Mononuclear cell (primary cell): ENCODE measurements at regions not wholly inside any gene's neighbourhood (a gene's known extent, or its start where the extent isn't known, plus 50 kb on each side); places are given as distances from the start of the nearest gene placed in this dataset.
"Not testable (repeated sequence)": the region's sequence is repeated elsewhere in the genome, so short reads cannot be mapped to it uniquely, and the experiment has no call there.

Source experiments
- H3K27me3 ChIP-seq: 2 replicates; pipeline ENCODE4 v1.6.0; 2011; ENCODE audit warnings: low read length, control low read depth; ENCODE audit not compliant: insufficient read depth
- H3K4me1 ChIP-seq: 2 replicates; pipeline ENCODE4 v1.5.1; 2011; ENCODE audit warnings: mild to moderate bottlenecking, low read length, control low read depth; ENCODE audit not compliant: insufficient read depth
- H3K4me3 ChIP-seq: 2 replicates; pipeline ENCODE4 v1.5.1; 2011; ENCODE audit warnings: mild to moderate bottlenecking, low read length, moderate library complexity
- H3K9me3 ChIP-seq: 2 replicates; pipeline ENCODE4 v1.5.1; 2011; ENCODE audit warnings: low read depth, mild to moderate bottlenecking, control low read depth, low read length

DNA sequence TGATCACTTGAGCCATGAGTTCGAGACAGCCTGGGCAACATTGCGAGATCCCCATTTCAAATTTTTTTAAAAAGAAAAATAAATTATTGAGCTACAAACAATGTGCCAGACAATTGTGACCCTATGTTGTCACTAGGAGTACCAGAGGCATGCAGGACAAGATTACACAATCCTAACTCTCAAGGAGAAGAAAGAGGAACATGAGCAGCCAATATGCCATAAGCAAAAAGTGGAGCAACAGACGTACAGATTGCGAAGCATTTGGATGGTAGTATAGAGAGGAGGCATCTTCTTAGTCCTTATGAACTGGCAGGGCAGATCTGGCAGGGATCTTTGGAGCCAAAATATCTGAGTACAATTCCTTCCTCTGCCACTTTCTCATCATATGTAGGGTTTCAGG is 156.4 kb downstream of the OR2B2 start:
- peaks cover 37% of the 10 kb centered on the region for H3K4me1 ChIP-seq
- no peaks in the 10 kb centered on the region for H3K9me3 ChIP-seq
- H3K4me3 ChIP-seq = no peak overlapping the region
- no peaks in the 10 kb centered on the region for H3K27me3 ChIP-seq

- no peaks in the 10 kb centered on the region for H3K27me3 ChIP-seq
- no peaks in the 10 kb centered on the region for H3K9me3 ChIP-seq
- H3K4me3 ChIP-seq = no peak overlapping the region
- H3K4me1 ChIP-seq = peaks cover 36% of the 10 kb centered on the region
These were observed 157.8 kb downstream of the OR2B2 start for GRCh38 chr6:27754408-27754782.

DNA sequence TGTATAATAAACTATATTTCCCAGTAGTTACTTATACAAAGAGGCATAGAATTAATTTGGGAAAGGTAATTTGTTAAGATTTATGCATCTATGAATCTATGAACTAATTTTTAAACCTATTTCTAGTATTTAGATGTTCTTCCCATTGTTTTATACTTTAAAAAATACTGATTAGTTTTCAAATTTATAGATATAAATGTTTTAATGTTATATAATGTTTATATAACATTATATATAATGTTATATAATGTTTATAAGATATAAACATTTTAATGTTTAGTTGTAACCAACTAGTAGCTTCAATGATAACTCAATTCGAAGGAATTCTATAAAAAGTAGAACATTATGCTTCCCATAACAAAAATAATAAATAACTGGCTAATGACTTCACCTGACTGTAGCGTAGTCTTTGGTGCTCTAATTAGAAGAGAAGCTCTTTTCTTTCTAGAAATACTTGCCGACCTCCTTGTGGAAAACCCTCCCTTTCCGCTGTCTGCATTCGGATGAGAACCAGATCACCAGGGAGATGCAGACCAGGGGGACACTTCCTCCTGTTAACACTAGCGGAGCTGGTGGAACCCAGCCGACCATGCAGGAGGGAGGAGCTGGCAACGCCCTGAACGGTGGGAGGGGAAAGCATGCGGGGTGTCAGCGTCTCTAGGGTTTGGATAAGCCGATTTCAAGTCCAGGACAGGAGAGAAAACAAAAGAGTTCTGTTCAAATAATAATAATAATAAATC is 158.4 kb downstream of the OR2B2 start:
- no peaks in the 10 kb centered on the region for H3K27me3 ChIP-seq

GRCh38 chr6:27752038-27752885 is 159.9 kb downstream of the OR2B2 start:
- H3K4me1 ChIP-seq = peaks cover 28% of the 10 kb centered on the region
- H3K9me3 ChIP-seq = no peaks in the 10 kb centered on the region
- H3K4me3 ChIP-seq = peak overlapping the region; percentile 83
- H3K27me3 ChIP-seq = no peaks in the 10 kb centered on the region

More for the DNA sequence above, 158.4 kb downstream of the OR2B2 start:
- peak overlapping the region; percentile 32 for H3K4me3 ChIP-seq
- peaks cover 36% of the 10 kb centered on the region for H3K4me1 ChIP-seq
- H3K9me3 ChIP-seq = no peaks in the 10 kb centered on the region

- no peaks in the 10 kb centered on the region for H3K4me1 ChIP-seq
- peaks cover 26% of the 10 kb centered on the region for H3K27me3 ChIP-seq
- no peak overlapping the region for H3K4me3 ChIP-seq
- no peaks in the 10 kb centered on the region for H3K9me3 ChIP-seq
These were observed 163.5 kb downstream of the OR2B2 start for GRCh38 chr6:27748661-27749060.

- H3K4me1 ChIP-seq = no peaks in the 10 kb centered on the region
- no peak overlapping the region for H3K4me3 ChIP-seq
- peaks cover 35% of the 10 kb centered on the region for H3K27me3 ChIP-seq
- H3K9me3 ChIP-seq = no peaks in the 10 kb centered on the region
These were observed 164.6 kb downstream of the OR2B2 start for GRCh38 chr6:27747637-27748036.

DNA sequence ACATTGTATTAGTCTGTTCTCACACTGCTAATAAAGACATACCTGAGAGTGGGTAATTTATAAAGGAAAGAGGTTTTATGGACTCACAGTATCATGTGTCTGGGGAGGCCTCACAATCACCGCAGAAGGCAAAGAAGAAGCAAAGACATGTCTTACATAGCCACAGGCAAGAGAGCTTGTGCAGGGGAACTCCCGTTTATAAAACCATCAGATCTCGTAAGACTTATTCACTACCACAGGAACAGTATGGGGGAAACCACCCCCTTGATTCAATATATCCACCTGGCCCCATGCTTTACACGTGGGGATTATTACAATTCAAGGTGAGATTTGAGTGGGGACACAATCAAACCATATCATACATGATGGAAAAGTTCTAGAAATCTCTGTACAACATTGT is 165.3 kb downstream of the OR2B2 start:
- peaks cover 39% of the 10 kb centered on the region for H3K27me3 ChIP-seq
- not testable (repeated sequence) for H3K4me3 ChIP-seq, H3K4me1 ChIP-seq, H3K9me3 ChIP-seq

GRCh38 chr6:27743787-27744186 is 168.4 kb downstream of the OR2B2 start:
- Histone ChIP-seq H3K27me3 (peaks cover 39% of the 10 kb centered on the region), H3K4me3 (no peak overlapping the region), H3K4me1 (no peaks in the 10 kb centered on the region), H3K9me3 (no peaks in the 10 kb centered on the region)

DNA sequence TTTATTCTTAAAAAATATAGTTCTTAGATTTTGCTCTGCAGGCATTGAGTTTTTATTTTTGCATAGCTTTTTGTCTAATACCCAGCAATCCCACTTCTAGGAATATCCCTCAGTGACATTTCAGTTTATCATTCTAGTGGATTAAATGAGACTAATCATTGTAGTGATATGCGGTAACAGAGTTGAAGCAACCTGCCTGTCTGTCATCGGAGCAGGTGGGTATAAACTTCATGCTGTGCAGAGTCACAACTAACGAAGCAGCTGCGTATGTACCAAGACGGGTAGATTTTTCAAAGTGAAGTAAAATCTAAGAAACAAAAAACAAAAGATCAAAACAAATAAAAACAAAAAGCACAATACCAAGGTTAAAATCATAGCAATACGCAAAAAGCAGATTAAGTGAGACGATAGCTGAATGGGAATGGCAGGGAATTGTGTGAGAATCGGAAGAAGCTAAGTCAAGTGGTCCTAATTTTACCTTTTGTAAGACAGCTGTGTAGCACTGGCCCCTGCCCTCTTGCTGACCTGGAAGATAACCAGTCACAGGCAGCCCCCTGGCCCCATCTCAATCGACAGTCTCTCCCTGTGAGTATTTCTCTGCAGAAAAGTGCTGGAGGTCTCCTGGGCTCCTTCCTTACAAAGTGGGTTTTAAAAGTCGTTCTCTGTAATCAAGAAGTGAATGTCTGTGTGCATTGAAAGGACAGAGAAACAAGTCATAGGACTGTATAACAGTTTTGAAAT is 169.2 kb downstream of the OR2B2 start:
- H3K4me3 ChIP-seq = no peak overlapping the region
- H3K4me1 ChIP-seq = no peaks in the 10 kb centered on the region
- H3K27me3 ChIP-seq = peaks cover 39% of the 10 kb centered on the region
- no peaks in the 10 kb centered on the region for H3K9me3 ChIP-seq

DNA sequence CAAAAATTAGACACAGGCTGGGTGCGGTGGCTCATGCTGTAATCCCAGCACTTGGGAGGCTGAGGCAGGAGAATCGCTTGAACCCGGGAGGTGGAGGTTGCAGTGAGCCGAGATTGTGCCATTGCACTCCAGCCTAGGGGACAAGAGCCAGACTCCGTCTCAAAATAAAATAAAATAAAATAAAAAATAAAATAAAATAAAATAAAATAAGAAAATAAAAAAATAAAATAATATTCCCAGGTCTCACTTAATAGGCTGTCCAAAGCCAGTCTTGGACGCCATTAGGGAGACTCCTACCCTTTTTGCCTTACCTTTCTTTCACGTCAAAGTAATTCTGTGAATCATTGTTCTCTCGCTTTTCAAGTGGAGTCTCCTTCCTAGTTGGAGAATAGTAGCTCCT is 172.3 kb downstream of the OR2B2 start:
- not testable (repeated sequence) for H3K4me1 ChIP-seq, H3K4me3 ChIP-seq, H3K9me3 ChIP-seq
- peaks cover 29% of the 10 kb centered on the region for H3K27me3 ChIP-seq

GRCh38 chr6:27736686-27737085 is 175.5 kb downstream of the OR2B2 start:
- Histone ChIP-seq H3K27me3 (peaks cover 4% of the 10 kb centered on the region), H3K4me1 (no peaks in the 10 kb centered on the region)

DNA sequence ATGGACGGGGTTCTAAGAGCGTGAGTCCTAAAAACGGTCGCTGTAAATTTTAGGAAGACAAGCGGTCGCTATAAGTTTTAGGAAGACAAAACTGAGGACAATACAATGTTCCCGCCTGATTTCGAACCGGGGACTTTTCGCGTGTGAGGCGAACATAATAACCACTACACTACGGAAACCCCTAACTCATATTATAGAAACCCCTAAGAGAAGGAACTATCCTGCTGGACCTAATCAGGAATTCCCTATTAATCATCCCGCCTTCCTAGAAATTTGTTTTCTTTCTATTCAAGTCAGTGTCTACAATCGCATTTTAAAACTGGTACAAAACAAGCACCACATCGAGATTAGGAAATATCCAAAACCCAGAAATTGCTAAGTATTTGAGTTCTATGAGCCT is 183.8 kb downstream of the OR2B2 start:
- Histone ChIP-seq H3K4me1 (no peaks in the 10 kb centered on the region), H3K27me3 (peaks cover 26% of the 10 kb centered on the region), H3K9me3 (no peaks in the 10 kb centered on the region), H3K4me3 (no peak overlapping the region)

More at GRCh38 chr6:27736686-27737085, 175.5 kb downstream of the OR2B2 start:
- Histone ChIP-seq H3K4me3 (no peak overlapping the region), H3K9me3 (no peaks in the 10 kb centered on the region)

DNA sequence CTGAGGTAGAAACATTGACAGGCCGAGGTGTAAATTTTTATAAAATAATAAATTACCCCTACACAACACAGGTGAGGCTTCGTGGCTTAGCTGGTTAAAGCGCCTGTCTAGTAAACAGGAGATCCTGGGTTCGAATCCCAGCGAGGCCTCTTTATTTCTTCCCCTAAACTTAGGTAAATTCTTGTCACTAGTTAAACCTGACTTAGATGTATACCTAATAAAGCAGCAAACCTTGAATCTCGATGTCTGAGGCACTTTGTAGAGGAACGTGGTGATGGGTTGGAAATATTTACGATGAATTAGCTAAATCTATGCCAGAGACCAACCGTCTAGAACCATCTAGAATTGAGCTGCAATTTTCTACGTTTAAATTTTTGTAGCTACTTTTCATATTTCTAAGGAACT is 185.6 kb downstream of the OR2B2 start:
- Histone ChIP-seq H3K9me3 (no peaks in the 10 kb centered on the region), H3K4me1 (no peaks in the 10 kb centered on the region), H3K27me3 (peaks cover 36% of the 10 kb centered on the region), H3K4me3 (no peak overlapping the region)

DNA sequence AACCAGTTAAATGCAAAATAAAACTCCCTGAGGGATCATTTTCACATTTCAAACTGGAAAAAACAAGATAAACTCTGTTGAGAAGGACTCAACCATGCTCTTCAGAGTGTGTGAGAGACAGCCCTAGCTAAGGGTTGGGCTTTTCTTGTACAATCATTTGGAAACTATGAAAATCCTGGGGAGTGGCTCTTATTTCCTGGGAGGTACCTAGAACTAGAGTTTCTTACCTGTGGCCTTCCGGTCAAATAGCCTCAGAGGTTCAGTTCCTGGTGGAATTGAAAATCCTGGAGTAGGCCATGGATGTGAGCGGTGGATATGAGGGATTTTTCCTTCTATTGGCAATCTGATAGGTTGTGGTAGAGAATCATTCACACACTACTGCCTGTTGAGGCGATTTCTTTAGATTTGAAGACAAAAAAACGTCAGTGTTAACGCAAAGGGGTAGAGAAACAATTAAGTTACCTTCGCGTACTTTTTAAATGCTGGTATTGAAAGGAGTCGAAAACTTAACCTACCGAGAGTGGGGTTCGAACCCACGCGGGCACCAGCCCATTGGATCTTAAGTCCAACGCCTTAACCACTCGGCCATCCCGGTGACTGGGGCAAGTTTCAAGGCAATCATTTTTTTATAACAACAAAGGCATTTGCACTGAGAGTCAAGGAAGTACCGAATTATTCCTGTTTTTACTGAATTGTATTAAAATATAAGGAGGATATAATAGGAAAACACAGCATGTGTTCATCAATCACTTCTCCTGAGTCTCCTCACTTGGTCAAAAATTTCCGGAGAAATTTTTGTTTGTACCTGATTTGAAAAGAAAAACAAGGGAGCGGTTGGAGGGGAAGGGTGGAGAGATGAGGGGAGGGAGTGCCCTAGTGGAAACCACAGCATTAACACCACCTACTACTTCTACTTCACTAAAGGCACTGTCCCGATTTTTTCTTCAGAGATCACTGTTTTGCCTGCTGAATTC is 191.3 kb downstream of the OR2B2 start:
- H3K4me3 ChIP-seq = no peak overlapping the region
- no peaks in the 10 kb centered on the region for H3K4me1 ChIP-seq
- H3K9me3 ChIP-seq = no peaks in the 10 kb centered on the region
- peaks cover 42% of the 10 kb centered on the region for H3K27me3 ChIP-seq
